ENCODE measurements at regions not wholly inside any gene's neighbourhood (a gene's known extent, or its start where the extent isn't known, plus 50 kb on each side); places are given as distances from the start of the nearest gene placed in this dataset.

DNA sequence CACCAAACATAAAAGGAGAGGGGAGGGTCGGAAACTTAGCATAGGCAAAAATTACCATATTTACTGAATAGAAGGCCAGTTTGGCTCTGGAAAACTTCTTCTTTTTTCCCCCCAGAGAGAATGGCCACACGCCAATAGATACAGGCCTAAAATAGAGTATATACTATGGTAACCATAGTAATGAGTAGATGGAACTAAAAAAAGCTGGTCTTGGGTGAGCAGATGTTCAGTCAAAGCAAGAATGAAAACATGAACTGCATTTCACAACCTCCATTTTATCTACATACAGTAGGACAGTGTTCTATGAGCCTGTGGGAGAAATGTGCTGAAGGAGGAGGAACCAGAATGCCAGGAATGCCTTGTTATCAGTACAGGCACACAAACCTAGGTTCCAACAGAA lies 141.7 kb upstream of the SEMA3A start:
- no peak for DNase-seq
- no peak overlapping the region for H3K27ac ChIP-seq (ENCODE audit: low read depth in 2 of 2, low read length in 2 of 2)
- intact Hi-C loops (cut with DNase I) = no loop called here
- no peaks in the 10 kb centered on the region for H3K4me1 ChIP-seq (ENCODE audit: control insufficient read depth in 2 of 3, insufficient read depth in 2 of 3, low read depth in 1 of 3, low read length in 3 of 3)
- H3K4me3 ChIP-seq (ENCODE audit: low read length in 3 of 3) = no peak overlapping the region
- TF ChIP-seq CTCF (IDR thresholded peaks at IDR 0.05; ENCODE audit: borderline replicate concordance, extremely low read depth, insufficient read depth) = no peak
- H3K27me3 ChIP-seq (ENCODE audit: control insufficient read depth, insufficient read depth, low read length) = no peaks in the 10 kb centered on the region
- H3K9me3 ChIP-seq (ENCODE audit: control insufficient read depth in 2 of 3, insufficient read depth in 1 of 3, low read length in 3 of 3) = no peaks in the 10 kb centered on the region
- no peak for FAIRE-seq
- H3K9ac ChIP-seq (ENCODE audit: low read length in 3 of 3) = no peak overlapping the region
- no peaks in the 10 kb centered on the region for H3K36me3 ChIP-seq (ENCODE audit: control insufficient read depth in 2 of 3, insufficient read depth in 3 of 3, low read length in 3 of 3)

DNA sequence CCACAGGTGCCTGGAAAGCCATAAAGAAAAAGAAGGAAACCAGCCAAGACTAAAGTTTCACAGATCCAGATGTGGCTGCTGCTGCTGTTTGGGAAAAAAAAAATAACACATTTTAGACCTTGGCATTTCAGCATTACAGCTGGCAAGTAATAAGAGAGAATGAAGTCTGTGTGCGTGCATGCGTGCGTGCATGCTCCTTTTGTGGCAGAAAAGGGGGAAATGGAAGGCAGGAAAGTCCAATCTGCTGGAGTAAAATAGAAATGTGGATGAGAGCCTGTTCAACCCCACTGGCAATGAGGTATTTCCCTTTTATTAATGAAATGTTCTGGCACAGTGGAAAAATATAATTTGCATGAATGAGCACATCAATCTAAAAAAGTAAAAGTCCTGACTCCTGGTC lies 137.0 kb upstream of the SEMA3A start:
- Histone ChIP-seq H3K27ac (ENCODE audit: low read depth in 2 of 2, low read length in 2 of 2) (no peak overlapping the region), H3K9ac (ENCODE audit: low read length in 3 of 3) (no peak overlapping the region), H3K4me1 (ENCODE audit: control insufficient read depth in 2 of 3, insufficient read depth in 2 of 3, low read depth in 1 of 3, low read length in 3 of 3) (no peaks in the 10 kb centered on the region), H3K27me3 (ENCODE audit: control insufficient read depth, insufficient read depth, low read length) (no peaks in the 10 kb centered on the region), H3K4me3 (ENCODE audit: low read length in 3 of 3) (no peak overlapping the region), H3K36me3 (ENCODE audit: control insufficient read depth in 2 of 3, insufficient read depth in 3 of 3, low read length in 3 of 3) (no peaks in the 10 kb centered on the region), H3K9me3 (ENCODE audit: control insufficient read depth in 2 of 3, insufficient read depth in 1 of 3, low read length in 3 of 3) (no peaks in the 10 kb centered on the region)
- intact Hi-C loops (cut with DNase I) = no loop called here
- FAIRE-seq (no peak), DNase-seq (peak in 2 of 5 donors; percentile 35 to 45)
- TF ChIP-seq CTCF (IDR thresholded peaks at IDR 0.05; ENCODE audit: borderline replicate concordance, extremely low read depth, insufficient read depth) = no peak

DNA sequence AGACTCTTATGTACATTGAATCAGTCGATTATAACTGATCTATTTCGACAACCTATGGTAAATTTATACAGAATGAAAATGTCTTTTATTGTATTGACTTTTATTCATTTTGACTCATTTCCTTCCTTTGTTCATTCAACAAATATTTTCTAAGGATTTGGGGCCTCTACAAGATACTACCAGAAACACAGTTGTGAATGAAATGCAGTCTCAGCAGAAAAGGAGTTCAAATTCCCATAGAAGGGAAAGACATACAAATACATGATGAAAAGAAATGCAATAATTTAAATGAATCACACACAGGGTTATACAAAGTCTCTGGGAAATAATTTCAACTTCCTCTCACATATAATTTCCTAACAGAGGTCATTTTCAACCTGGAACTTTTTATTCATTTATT lies 134.0 kb upstream of the SEMA3A start:
- H3K36me3 ChIP-seq (ENCODE audit: control insufficient read depth in 2 of 3, insufficient read depth in 3 of 3, low read length in 3 of 3) = no peaks in the 10 kb centered on the region
- FAIRE-seq (no peak), DNase-seq (no peak)
- no peaks in the 10 kb centered on the region for H3K9me3 ChIP-seq (ENCODE audit: control insufficient read depth in 2 of 3, insufficient read depth in 1 of 3, low read length in 3 of 3)
- no peak for TF ChIP-seq CTCF (IDR thresholded peaks at IDR 0.05; ENCODE audit: borderline replicate concordance, extremely low read depth, insufficient read depth)
- H3K27ac ChIP-seq (ENCODE audit: low read depth in 2 of 2, low read length in 2 of 2) = no peak overlapping the region
- intact Hi-C loops (cut with DNase I) = no loop called here
- no peaks in the 10 kb centered on the region for H3K4me1 ChIP-seq (ENCODE audit: control insufficient read depth in 2 of 3, insufficient read depth in 2 of 3, low read depth in 1 of 3, low read length in 3 of 3)
- no peaks in the 10 kb centered on the region for H3K27me3 ChIP-seq (ENCODE audit: control insufficient read depth, insufficient read depth, low read length)
- no peak overlapping the region for H3K9ac ChIP-seq (ENCODE audit: low read length in 3 of 3)
- no peak overlapping the region for H3K4me3 ChIP-seq (ENCODE audit: low read length in 3 of 3)

DNA sequence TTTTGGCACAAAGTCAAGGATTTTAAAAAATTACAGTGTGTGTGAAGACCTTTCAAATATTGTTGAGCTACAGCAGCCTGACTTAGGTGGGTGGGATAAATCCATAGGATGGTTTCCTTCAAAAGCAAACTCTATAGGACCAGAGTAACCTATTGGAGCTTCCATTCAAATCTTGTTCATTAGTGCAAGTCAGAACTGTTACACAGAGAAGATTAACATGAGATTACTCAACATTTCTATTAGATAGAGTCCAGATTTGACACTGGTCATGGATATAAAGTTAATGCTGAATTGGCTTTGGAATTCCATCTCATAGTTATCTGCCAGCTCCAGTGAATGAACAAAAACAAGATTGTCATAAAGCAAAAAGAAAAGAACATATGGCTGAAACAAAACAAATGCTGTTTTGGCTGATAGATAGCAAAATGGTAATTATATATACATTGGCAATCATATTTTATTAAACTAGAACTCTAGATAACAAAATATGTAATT lies 129.6 kb upstream of the SEMA3A start:
- intact Hi-C loops (cut with DNase I) = no loop called here
- FAIRE-seq = no peak

More for the DNA sequence above, 129.6 kb upstream of the SEMA3A start:
- no peak for DNase-seq
- Histone ChIP-seq H3K4me1 (ENCODE audit: control insufficient read depth in 2 of 3, insufficient read depth in 2 of 3, low read depth in 1 of 3, low read length in 3 of 3) (no peaks in the 10 kb centered on the region), H3K4me3 (ENCODE audit: low read length in 3 of 3) (no peak overlapping the region), H3K27ac (ENCODE audit: low read depth in 2 of 2, low read length in 2 of 2) (no peak overlapping the region), H3K9ac (ENCODE audit: low read length in 3 of 3) (no peak overlapping the region), H3K27me3 (ENCODE audit: control insufficient read depth, insufficient read depth, low read length) (no peaks in the 10 kb centered on the region), H3K9me3 (ENCODE audit: control insufficient read depth in 2 of 3, insufficient read depth in 1 of 3, low read length in 3 of 3) (no peaks in the 10 kb centered on the region), H3K36me3 (ENCODE audit: control insufficient read depth in 2 of 3, insufficient read depth in 3 of 3, low read length in 3 of 3) (no peaks in the 10 kb centered on the region)
- no peak for TF ChIP-seq CTCF (IDR thresholded peaks at IDR 0.05; ENCODE audit: borderline replicate concordance, extremely low read depth, insufficient read depth)

Data from kidney (tissue), 13 donors.